ENCODE measurements at regions not wholly inside any gene's neighbourhood (a gene's known extent, or its start where the extent isn't known, plus 50 kb on each side); places are given as distances from the start of the nearest gene placed in this dataset.

DNA sequence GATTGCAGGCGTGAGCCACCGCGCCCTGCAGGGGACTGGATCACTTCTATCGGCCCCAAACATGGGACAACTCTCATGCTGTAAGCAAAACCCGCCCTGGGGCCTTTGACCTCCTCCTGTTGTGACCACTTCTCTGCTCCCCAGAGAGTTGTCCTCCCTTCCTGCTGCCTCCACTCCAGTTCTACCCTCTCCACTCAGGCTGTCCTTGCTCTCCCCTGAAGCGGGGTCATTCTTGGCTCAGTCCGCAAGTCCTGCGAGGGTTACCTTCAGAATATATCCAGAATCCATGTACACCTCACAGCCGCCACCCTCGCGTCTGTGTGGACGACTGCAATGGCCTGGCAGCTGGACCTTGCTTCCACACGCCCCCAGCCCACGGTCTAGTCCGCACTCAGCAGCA lies 273.7 kb downstream of the PBX3 start:
- TF ChIP-seq, protein P1, sequence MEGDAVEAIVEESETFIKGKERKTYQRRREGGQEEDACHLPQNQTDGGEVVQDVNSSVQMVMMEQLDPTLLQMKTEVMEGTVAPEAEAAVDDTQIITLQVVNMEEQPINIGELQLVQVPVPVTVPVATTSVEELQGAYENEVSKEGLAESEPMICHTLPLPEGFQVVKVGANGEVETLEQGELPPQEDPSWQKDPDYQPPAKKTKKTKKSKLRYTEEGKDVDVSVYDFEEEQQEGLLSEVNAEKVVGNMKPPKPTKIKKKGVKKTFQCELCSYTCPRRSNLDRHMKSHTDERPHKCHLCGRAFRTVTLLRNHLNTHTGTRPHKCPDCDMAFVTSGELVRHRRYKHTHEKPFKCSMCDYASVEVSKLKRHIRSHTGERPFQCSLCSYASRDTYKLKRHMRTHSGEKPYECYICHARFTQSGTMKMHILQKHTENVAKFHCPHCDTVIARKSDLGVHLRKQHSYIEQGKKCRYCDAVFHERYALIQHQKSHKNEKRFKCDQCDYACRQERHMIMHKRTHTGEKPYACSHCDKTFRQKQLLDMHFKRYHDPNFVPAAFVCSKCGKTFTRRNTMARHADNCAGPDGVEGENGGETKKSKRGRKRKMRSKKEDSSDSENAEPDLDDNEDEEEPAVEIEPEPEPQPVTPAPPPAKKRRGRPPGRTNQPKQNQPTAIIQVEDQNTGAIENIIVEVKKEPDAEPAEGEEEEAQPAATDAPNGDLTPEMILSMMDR (conservative IDR thresholded peaks at IDR 0.05) = no peak
- no peak for TF ChIP-seq ZFX (IDR thresholded peaks at IDR 0.05)

All from C4-2B (cell line).